B cell (primary cell): ENCODE measurements at regions not wholly inside any gene's neighbourhood (a gene's known extent, or its start where the extent isn't known, plus 50 kb on each side); places are given as distances from the start of the nearest gene placed in this dataset.

Source experiments
- CTCF ChIP-seq: fragments of 200-600 bp; IDR thresholded peaks from one replicate; pipeline ENCODE4 v1.8.0; 2022; ENCODE audit warnings: antibody characterized with exemption, mild to moderate bottlenecking
- EZH2 ChIP-seq: IDR thresholded peaks from 2 replicates; pipeline ENCODE4 v1.6.1; 2012; ENCODE audit warnings: borderline replicate concordance, low read depth, mild to moderate bottlenecking, moderate library complexity, low read length; ENCODE audit not compliant: insufficient read depth, poor library complexity, severe bottlenecking

GRCh38 chr16:48050871-48051270 lies 104.9 kb downstream of the ABCC12 start:
- TF ChIP-seq CTCF (no peak), EZH2 (no peak)
